HG02885 (cell line): ENCODE measurements at regions not wholly inside any gene's neighbourhood (a gene's known extent, or its start where the extent isn't known, plus 50 kb on each side); places are given as distances from the start of the nearest gene placed in this dataset.
"Not testable (repeated sequence)": the region's sequence is repeated elsewhere in the genome, so short reads cannot be mapped to it uniquely, and the experiment has no call there.

ENCODE experiments used
- ATAC-seq: cut with Tn5 transposase; IDR thresholded peaks from one replicate; pipeline ENCODE4 v1.9.1; 2021; ENCODE audit warnings: mild to moderate bottlenecking; ENCODE audit not compliant: unreplicated experiment, poor library complexity

DNA sequence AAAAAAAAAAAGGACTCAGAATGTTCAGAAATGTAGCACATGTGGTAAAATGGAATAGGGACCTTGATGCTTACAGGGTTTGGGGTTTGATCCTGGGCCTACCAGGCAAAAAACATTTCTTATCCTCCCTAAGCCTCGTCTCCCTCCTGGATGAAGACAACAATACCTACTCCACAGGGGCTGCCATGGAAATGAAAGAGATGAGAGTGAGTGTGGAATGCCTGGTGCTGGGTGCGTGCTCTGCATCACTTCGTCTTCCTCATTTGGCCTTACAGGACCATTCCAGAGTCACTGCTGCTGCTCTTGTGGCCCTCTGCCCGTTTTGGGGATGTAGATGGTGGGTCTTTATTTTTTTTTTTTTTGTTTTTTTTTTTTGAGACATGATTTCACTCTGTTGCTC lies 692.9 kb upstream of the EEF2KMT start:
- no peak for ATAC-seq

- ATAC-seq = no peak
Observed at GRCh38 chr16:5789033-5789432, 691.4 kb upstream of the EEF2KMT start.

- ATAC-seq = no peak
Observed at GRCh38 chr16:5781436-5781835, 683.8 kb upstream of the EEF2KMT start.

GRCh38 chr16:5776876-5777275 lies 679.3 kb upstream of the EEF2KMT start:
- ATAC-seq = no peak

DNA sequence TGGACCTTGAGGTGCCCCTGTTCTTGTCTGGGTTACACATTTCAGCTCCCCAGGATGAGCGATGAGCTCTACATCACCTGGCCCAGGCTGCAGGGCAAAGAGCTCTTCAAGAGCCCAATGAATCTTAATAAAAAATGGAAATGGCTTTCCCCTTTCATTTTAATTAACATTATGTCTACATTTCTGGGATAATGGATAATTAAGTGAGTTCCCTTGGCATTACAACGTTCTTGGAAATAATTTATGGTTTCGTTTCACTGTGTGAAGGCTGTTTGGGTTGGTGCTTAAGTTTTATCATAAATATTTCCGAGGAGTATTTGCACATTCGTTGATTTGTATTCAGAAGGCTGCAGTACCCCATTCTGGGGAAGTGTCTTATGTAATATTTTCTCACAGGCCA lies 678.3 kb upstream of the EEF2KMT start:
- ATAC-seq = no peak

GRCh38 chr16:5770118-5770517 lies 672.5 kb upstream of the EEF2KMT start:
- ATAC-seq = no peak

DNA sequence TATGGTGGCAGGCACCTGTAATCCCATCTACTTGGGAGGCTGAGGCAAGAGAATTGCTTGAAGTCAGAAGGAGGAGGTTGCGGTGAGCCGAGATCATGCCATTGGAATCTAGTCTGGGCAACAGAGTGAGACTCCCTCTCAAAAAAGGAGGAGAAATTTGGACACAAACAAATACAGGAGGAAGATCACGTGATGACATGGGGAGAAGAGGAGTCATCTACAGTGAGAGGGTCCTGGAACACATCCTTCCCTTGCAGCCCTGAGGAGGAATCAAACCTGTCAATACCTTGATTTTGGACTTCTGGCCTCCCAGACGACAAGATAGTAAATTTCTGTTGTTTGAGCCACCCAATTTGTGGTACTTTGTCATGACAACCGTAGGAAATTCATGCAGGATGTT lies 671.9 kb upstream of the EEF2KMT start:
- ATAC-seq = no peak

DNA sequence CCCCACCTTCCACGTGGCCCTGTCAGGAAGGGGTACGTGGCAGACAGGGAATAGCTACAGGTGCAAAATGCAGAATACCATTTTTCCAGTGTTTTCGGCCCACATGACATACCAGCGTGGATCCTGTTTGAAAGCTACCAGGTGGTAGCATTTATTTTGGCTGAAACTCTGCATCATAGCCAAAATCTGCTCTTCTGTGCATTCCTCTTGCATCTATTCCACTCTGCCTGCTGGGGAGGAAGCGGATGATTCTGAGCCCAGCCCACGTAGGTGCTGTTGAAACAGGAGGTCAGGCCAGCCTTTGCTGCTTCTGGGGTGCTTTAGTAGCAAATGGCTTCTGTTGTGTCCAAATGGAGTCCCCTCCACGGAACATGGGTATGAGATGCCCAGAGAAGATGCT lies 670.9 kb upstream of the EEF2KMT start:
- ATAC-seq = no peak

DNA sequence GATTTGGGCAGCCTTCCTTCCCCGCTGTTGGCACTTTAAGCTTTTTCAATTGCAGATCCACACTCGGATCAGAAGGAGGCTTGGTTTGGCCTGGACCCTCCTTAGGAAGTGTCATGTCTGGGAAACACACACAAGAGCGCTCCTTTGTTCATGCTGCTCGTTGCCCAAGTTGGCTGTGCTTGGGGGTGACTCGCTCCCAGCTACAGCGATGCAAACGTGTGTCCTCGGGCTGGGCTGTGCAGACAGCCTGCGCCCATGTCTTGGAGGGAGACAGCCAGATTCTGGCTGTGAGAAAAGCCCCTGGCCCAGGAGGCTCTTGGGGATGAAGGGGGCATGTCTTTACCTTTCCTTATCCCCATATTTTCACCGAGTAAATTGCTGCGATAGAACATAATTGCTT lies 665.6 kb upstream of the EEF2KMT start:
- no peak for ATAC-seq

GRCh38 chr16:5762362-5762761 lies 664.8 kb upstream of the EEF2KMT start:
- no peak for ATAC-seq

- ATAC-seq = no peak
Observed at GRCh38 chr16:5761592-5761991, 664.0 kb upstream of the EEF2KMT start.

DNA sequence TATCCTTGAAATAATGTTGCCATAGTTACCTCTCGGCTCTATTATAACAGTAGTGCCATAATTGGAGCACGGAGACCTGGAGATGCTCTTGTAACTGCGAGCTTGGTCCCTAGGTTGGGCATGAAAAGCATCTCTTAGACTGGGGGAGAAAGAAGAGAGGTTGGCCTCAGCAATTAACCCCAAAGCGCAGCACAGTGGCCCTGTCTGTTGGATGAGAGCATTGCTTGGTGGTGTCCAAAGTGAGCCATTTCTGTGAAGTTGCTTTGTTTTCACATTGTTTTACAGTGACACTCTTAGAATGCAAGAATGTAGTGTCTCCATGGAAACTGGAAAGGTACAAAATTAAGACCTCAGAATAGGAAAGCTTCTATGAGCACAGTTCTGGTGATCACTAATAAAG lies 660.7 kb upstream of the EEF2KMT start:
- no peak for ATAC-seq

GRCh38 chr16:5756969-5757368 lies 659.4 kb upstream of the EEF2KMT start:
- no peak for ATAC-seq

GRCh38 chr16:5753381-5753780 lies 655.8 kb upstream of the EEF2KMT start:
- no peak for ATAC-seq

- no peak for ATAC-seq
Observed at GRCh38 chr16:5751216-5751615, 653.6 kb upstream of the EEF2KMT start.

GRCh38 chr16:5750439-5750838 lies 652.8 kb upstream of the EEF2KMT start:
- ATAC-seq = not testable (repeated sequence)

DNA sequence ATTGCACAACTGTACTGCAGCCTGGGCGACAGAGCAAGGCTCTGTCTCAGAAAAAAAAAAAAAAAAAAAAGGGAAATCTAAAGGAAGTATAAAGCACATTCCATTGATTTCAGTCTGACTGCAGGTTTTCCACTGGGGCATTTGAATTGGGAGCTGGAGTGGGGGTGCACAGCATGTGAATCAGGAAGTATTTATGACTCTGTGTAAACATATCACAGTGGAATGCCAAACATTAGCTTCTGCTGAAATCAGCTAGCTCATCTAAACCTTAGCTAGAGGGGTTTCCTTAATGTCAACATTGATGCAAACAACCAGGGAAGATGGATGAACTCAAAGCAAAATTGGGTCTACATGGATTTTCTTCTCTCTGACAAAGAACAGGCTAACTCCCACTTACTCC lies 641.0 kb upstream of the EEF2KMT start:
- no peak for ATAC-seq

DNA sequence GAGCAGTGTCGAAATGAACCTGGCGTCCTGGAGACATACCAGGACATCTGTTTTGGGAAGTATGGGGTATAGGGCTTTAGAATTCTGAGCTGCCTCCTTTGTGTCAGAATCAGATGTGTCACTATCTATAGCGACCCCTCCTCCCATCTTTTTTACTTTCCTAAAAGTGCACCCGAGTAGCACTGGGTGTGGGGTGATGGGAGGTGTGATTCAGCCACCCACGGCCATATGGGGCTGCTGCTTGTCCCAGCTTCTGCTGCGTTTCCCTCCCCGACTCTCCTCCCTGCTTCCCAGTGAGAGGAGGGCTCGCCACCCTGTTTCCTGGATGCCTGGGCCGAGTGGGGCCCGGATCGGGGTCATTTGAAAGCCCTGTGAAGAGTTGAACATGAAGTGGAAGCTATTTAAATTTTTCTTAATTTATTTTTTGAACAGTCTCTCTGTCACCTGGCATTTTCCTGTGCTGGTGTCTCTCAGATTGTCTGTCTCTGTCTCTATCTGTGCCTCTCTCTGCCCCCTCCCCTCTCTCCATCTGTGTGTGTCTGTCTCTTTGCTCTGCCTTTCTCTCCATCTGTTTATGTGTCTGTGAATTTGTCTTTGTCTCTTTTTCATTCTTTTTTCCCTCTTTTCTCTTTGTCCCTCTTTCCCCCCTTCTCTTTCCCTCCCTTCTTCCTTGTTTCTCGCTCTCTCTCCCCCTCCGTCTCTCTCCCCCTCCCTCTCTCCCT lies 638.8 kb upstream of the EEF2KMT start:
- ATAC-seq = no peak

DNA sequence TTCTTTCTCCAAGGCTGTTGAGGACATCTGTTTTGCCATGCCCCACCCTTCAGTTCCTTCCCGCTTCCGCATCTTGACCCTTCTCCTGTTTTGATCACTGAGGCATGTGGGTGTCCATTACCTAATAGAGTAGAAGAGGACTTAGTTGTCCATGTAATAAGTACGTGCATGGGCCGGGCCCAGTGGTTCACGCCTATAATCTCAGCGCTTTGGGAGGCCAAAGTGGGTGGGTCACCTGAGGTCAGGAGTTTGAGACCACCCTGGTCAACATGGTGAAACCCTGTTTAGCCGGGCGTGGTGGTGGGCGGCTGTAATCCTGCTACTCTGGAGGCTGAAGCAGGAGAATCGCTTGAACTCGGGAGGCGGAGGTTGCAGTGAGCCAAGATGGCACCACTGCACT lies 637.8 kb upstream of the EEF2KMT start:
- ATAC-seq = no peak

GRCh38 chr16:5730783-5731182 lies 633.2 kb upstream of the EEF2KMT start:
- ATAC-seq = no peak

- ATAC-seq = no peak
Observed at GRCh38 chr16:5722116-5722619, 624.6 kb upstream of the EEF2KMT start.

DNA sequence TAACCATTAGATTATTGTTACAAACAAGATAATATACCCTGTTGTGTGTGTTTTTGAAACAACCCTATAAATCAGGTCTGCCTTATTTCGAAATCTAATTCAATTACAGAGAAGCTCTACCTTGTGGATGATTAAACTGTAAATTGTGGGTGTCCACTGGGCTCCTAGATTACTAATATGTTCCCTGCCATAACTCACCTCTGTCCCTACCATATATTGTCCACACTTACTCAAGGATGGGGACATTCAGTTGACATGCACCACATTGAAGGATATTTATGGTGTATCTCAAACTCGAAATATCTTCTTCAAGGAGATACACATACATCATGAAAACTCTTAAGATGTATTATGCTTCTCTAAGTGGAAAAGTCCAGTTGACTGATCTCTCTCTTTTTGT lies 617.6 kb upstream of the EEF2KMT start:
- no peak for ATAC-seq
